ENCODE measurements at regions not wholly inside any gene's neighbourhood (a gene's known extent, or its start where the extent isn't known, plus 50 kb on each side); places are given as distances from the start of the nearest gene placed in this dataset.

DNA sequence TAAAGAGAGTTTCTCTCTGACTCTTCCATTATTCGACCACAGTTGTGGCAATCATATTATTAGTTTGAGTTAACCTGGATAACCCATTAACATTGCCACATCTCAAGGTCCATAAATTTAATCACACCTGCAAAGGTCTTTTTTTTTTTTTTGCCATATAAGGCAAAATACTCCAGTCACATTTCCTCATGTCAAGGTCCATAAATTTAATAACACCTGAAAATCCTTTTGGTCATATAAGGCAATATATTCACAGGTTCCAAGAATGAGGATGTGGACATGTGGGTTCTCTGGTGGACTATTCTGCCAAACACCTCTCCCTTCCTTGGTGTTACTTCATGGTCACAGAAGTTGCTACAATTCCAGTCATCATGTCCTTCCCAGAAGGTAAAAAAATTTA, 213.5 kb upstream of the COX7C start:
- TF ChIP-seq, protein P1, sequence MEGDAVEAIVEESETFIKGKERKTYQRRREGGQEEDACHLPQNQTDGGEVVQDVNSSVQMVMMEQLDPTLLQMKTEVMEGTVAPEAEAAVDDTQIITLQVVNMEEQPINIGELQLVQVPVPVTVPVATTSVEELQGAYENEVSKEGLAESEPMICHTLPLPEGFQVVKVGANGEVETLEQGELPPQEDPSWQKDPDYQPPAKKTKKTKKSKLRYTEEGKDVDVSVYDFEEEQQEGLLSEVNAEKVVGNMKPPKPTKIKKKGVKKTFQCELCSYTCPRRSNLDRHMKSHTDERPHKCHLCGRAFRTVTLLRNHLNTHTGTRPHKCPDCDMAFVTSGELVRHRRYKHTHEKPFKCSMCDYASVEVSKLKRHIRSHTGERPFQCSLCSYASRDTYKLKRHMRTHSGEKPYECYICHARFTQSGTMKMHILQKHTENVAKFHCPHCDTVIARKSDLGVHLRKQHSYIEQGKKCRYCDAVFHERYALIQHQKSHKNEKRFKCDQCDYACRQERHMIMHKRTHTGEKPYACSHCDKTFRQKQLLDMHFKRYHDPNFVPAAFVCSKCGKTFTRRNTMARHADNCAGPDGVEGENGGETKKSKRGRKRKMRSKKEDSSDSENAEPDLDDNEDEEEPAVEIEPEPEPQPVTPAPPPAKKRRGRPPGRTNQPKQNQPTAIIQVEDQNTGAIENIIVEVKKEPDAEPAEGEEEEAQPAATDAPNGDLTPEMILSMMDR (IDR thresholded peaks at IDR 0.05; ENCODE audit: poor library complexity), result no peak
- TF ChIP-seq EZH2phosphoT487 (IDR thresholded peaks at IDR 0.05; ENCODE audit: low read depth, severe bottlenecking, unreplicated experiment) (no peak), EZH2 (IDR thresholded peaks at IDR 0.05; ENCODE audit: borderline replicate concordance) (no peak)
- Histone ChIP-seq H3K9me2 (replicated peaks; ENCODE audit: insufficient read depth) (no peaks in the 10 kb centered on the region), H3K4me1 (ENCODE audit: insufficient read depth) (no peaks in the 10 kb centered on the region), H3K4me2 (no peak overlapping the region), H3K79me2 (no peaks in the 10 kb centered on the region), H3K36me3 (replicated peaks; ENCODE audit: insufficient read depth, low read depth) (no peaks in the 10 kb centered on the region), H2AFZ (no peak overlapping the region), H4K20me1 (ENCODE audit: insufficient read depth, poor library complexity, severe bottlenecking) (no peaks in the 10 kb centered on the region), H3K27ac (no peak overlapping the region), H3K9me3 (ENCODE audit: low read depth) (no peaks in the 10 kb centered on the region), H3K4me3 (no peak overlapping the region), H3K27me3 (no peaks in the 10 kb centered on the region)
- 93% methylated on average over 1 of the region's 1 CpG for WGBS (ENCODE audit: low lambda C conversion rate, missing lambda C conversion rate)
- DNase-seq (ENCODE audit: low spot score), result no peak

DNA sequence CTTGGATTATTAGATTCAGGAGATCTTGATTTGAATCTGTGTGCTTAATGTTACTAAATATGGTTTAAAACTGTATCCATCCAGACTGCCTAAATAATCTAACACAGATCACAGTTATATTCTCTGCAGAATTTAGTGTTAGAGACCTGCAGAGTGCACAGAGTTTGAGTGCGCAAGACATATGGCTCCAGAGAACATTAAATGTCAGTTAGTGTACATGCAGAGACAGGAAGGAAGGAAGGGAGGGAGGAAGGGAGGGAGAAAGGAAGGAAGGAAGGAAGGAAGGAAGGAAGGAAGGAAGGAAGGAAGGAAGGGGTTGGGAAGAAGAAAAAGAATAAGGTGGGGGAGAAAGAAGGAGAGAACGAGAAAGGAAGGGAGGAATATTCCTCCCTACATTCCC, 210.0 kb upstream of the COX7C start:
- WGBS (ENCODE audit: low lambda C conversion rate, missing lambda C conversion rate), result 100% methylated on average over 2 of the region's 2 CpGs
- DNase-seq (ENCODE audit: low spot score), result no peak
- no peak overlapping the region for H3K4me3 ChIP-seq

DNA sequence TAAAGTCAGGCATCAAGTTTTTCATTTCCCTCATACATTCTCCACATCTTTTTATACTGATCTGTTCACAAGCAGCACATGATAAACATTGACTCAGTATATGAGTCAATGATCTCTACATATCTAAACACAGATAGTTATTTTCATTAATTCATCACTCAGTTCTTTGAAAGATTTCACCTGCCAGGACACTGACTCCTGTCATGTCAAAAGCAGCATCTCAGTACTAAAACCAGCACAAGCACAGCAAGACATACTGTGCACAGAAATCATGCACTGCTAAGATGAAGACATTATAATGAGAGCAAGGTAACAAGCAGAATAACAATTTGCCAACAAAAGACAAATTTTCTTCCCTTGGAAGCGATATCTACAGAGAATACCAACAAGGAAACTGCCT, 206.1 kb upstream of the COX7C start:
- TF ChIP-seq EZH2 (IDR thresholded peaks at IDR 0.05; ENCODE audit: borderline replicate concordance) (no peak), EZH2phosphoT487 (IDR thresholded peaks at IDR 0.05; ENCODE audit: low read depth, severe bottlenecking, unreplicated experiment) (no peak)
- TF ChIP-seq, protein P1 (IDR thresholded peaks at IDR 0.05; ENCODE audit: poor library complexity), result no peak
- Histone ChIP-seq H3K27ac (no peak overlapping the region), H3K4me3 (no peak overlapping the region), H2AFZ (no peak overlapping the region), H3K27me3 (no peaks in the 10 kb centered on the region), H4K20me1 (ENCODE audit: insufficient read depth, poor library complexity, severe bottlenecking) (no peaks in the 10 kb centered on the region), H3K9me3 (ENCODE audit: low read depth) (no peaks in the 10 kb centered on the region), H3K4me2 (no peak overlapping the region), H3K9me2 (replicated peaks; ENCODE audit: insufficient read depth) (no peaks in the 10 kb centered on the region), H3K79me2 (no peaks in the 10 kb centered on the region), H3K4me1 (ENCODE audit: insufficient read depth) (no peaks in the 10 kb centered on the region), H3K36me3 (replicated peaks; ENCODE audit: insufficient read depth, low read depth) (no peaks in the 10 kb centered on the region)
- WGBS (ENCODE audit: low lambda C conversion rate, missing lambda C conversion rate), result 77% methylated on average over 1 of the region's 1 CpG
- DNase-seq (ENCODE audit: low spot score), result no peak

More for the DNA sequence above, 210.0 kb upstream of the COX7C start:
- no peaks in the 10 kb centered on the region for H3K9me2 ChIP-seq (replicated peaks; ENCODE audit: insufficient read depth)
- no peaks in the 10 kb centered on the region for H3K79me2 ChIP-seq
- no peaks in the 10 kb centered on the region for H3K27me3 ChIP-seq
- H4K20me1 ChIP-seq (ENCODE audit: insufficient read depth, poor library complexity, severe bottlenecking), result no peaks in the 10 kb centered on the region
- no peaks in the 10 kb centered on the region for H3K9me3 ChIP-seq (ENCODE audit: low read depth)
- H3K27ac ChIP-seq, result no peak overlapping the region
- no peak overlapping the region for H3K4me2 ChIP-seq
- H3K4me1 ChIP-seq (ENCODE audit: insufficient read depth), result no peaks in the 10 kb centered on the region
- TF ChIP-seq EZH2phosphoT487 (IDR thresholded peaks at IDR 0.05; ENCODE audit: low read depth, severe bottlenecking, unreplicated experiment) (no peak), EZH2 (IDR thresholded peaks at IDR 0.05; ENCODE audit: borderline replicate concordance) (no peak)
- TF ChIP-seq, protein P1 (IDR thresholded peaks at IDR 0.05; ENCODE audit: poor library complexity), result no peak
- no peaks in the 10 kb centered on the region for H3K36me3 ChIP-seq (replicated peaks; ENCODE audit: insufficient read depth, low read depth)
- no peak overlapping the region for H2AFZ ChIP-seq

DNA sequence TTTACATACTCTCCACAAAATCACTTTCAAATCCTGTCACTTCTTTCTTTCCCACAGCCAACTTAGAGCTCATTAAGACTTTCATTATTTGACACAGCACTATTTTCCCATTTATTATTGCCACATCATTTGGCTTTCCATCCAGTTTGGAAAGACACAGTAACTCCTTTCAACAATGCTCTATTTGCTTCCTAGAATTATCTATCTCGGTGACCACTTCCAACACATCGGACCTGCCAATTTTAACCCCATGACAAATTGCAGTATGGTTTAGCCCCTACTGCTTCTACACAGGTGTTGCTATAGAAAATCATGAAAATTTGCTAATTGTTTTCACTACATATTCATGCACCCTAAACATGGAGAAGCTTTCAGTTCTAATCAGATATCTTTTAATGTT, 190.6 kb upstream of the COX7C start:
- no peaks in the 10 kb centered on the region for H3K36me3 ChIP-seq (replicated peaks; ENCODE audit: insufficient read depth, low read depth)
- H3K79me2 ChIP-seq, result no peaks in the 10 kb centered on the region
- no peak overlapping the region for H2AFZ ChIP-seq
- H3K4me1 ChIP-seq (ENCODE audit: insufficient read depth), result no peaks in the 10 kb centered on the region
- no peaks in the 10 kb centered on the region for H4K20me1 ChIP-seq (ENCODE audit: insufficient read depth, poor library complexity, severe bottlenecking)
- H3K9me2 ChIP-seq (replicated peaks; ENCODE audit: insufficient read depth), result no peaks in the 10 kb centered on the region
- no peaks in the 10 kb centered on the region for H3K27me3 ChIP-seq
- no peak for DNase-seq (ENCODE audit: low spot score)
- no peak overlapping the region for H3K4me2 ChIP-seq
- TF ChIP-seq, protein P1 (IDR thresholded peaks at IDR 0.05; ENCODE audit: poor library complexity), result no peak
- TF ChIP-seq EZH2 (IDR thresholded peaks at IDR 0.05; ENCODE audit: borderline replicate concordance) (no peak), EZH2phosphoT487 (IDR thresholded peaks at IDR 0.05; ENCODE audit: low read depth, severe bottlenecking, unreplicated experiment) (no peak)
- 95% methylated on average over 2 of the region's 2 CpGs for WGBS (ENCODE audit: low lambda C conversion rate, missing lambda C conversion rate)
- H3K4me3 ChIP-seq, result no peak overlapping the region
- H3K27ac ChIP-seq, result no peak overlapping the region
- no peaks in the 10 kb centered on the region for H3K9me3 ChIP-seq (ENCODE audit: low read depth)
